IMR-90 (cell line): ENCODE measurements at regions not wholly inside any gene's neighbourhood (a gene's known extent, or its start where the extent isn't known, plus 50 kb on each side); places are given as distances from the start of the nearest gene placed in this dataset.

Experiments used
- ATAC-seq: fragments of 200-7000 bp; cut with Tn5 transposase; 2 replicates; pipeline ENCODE4 v1.9.1; 2020; ENCODE audit warnings: low read depth, mild to moderate bottlenecking, moderate library complexity
- BruUV-seq: library from RNA; stranded (reverse); fragments of 400-500 nt; replicated peaks from 2 replicates; lab custom pipeline; 2021; lab: Mats Ljungman, UMichigan
- CTCF ChIA-PET: fragments of 300-600 bp; formaldehyde crosslinking; extraction: SDS; loops from one replicate; lab custom pipeline; 2021; ENCODE audit warnings: antibody characterized with exemption; lab: Yijun Ruan, JAX
- POLR2A ChIA-PET: fragments of 300-600 bp; sonication (Branson Sonifier 250); formaldehyde crosslinking; loops from one replicate; lab custom pipeline; 2022; ENCODE audit warnings: antibody characterized with exemption; ENCODE audit not compliant: unreplicated experiment; lab: Charles Lee
- DNase-seq: peaks from one replicate; pipeline ENCODE4 v3.0.0; 2013
- H2AFZ ChIP-seq: replicated peaks from 2 replicates; pipeline ENCODE3; 2013; ENCODE audit warnings: low read length, mild to moderate bottlenecking; ENCODE audit not compliant: poor library complexity
- H2AK5ac ChIP-seq: 2 replicates; pipeline ENCODE4 v1.6.1; 2013; ENCODE audit warnings: low read depth, low read length, inconsistent platforms
- H2AK9ac ChIP-seq: replicated peaks from 2 replicates; pipeline ENCODE3; 2013; ENCODE audit warnings: mild to moderate bottlenecking, low read depth, low read length, moderate library complexity; ENCODE audit not compliant: poor library complexity
- H2BK120ac ChIP-seq: 2 replicates; pipeline ENCODE4 v1.6.1; 2013; ENCODE audit warnings: low read depth, low read length, inconsistent platforms
- H2BK15ac ChIP-seq: 3 replicates; pipeline ENCODE4 v1.6.1; 2013; ENCODE audit warnings: low read depth, low read length, inconsistent platforms
- H2BK20ac ChIP-seq: 2 replicates; pipeline ENCODE4 v1.6.1; 2013; ENCODE audit warnings: low read depth, mild to moderate bottlenecking, inconsistent platforms, low read length, moderate library complexity
- H2BK5ac ChIP-seq: 2 replicates; pipeline ENCODE4 v1.6.1; 2013; ENCODE audit warnings: mild to moderate bottlenecking, low read depth, low read length, inconsistent platforms; ENCODE audit not compliant: poor library complexity, severe bottlenecking
- H3K14ac ChIP-seq: replicated peaks from 2 replicates; pipeline ENCODE4 v1.6.1; 2013; ENCODE audit warnings: low read depth, low read length, inconsistent platforms
- H3K18ac ChIP-seq: 2 replicates; pipeline ENCODE4 v1.6.1; 2013; ENCODE audit warnings: low read depth, low read length, control low read depth
- H3K23ac ChIP-seq: 2 replicates; pipeline ENCODE4 v1.6.1; 2013; ENCODE audit warnings: low read depth, low read length, inconsistent platforms
- H3K27ac ChIP-seq: 2 replicates; pipeline ENCODE4 v1.5.1; 2013; ENCODE audit warnings: mild to moderate bottlenecking, control low read depth, low read length; ENCODE audit not compliant: insufficient read depth
- H3K27me3 ChIP-seq: 2 replicates; pipeline ENCODE4 v1.6.1; 2013; ENCODE audit warnings: low read length; ENCODE audit not compliant: control insufficient read depth, insufficient read depth
- H3K36me3 ChIP-seq: 2 replicates; pipeline ENCODE4 v1.6.1; 2013; ENCODE audit warnings: low read length, mixed read lengths; ENCODE audit not compliant: control insufficient read depth, insufficient read depth
- H3K4ac ChIP-seq: 2 replicates; pipeline ENCODE4 v1.6.1; 2013; ENCODE audit warnings: low read depth, low read length, inconsistent platforms
- H3K4me1 ChIP-seq: 2 replicates; pipeline ENCODE4 v1.6.1; 2013; ENCODE audit warnings: low read length, mixed read lengths; ENCODE audit not compliant: control insufficient read depth, insufficient read depth
- H3K4me2 ChIP-seq: 2 replicates; pipeline ENCODE4 v1.6.1; 2013; ENCODE audit warnings: low read depth, mild to moderate bottlenecking, control low read depth, low read length, moderate library complexity
- H3K4me3 ChIP-seq: 2 replicates; pipeline ENCODE4 v1.5.1; 2013; ENCODE audit warnings: low read depth, mild to moderate bottlenecking, control low read depth, low read length, moderate library complexity; ENCODE audit not compliant: insufficient read depth
- H3K56ac ChIP-seq: 2 replicates; pipeline ENCODE4 v1.6.1; 2013; ENCODE audit warnings: low read length, inconsistent platforms; ENCODE audit not compliant: insufficient read depth; ENCODE audit errors: extremely low read depth
- H3K79me1 ChIP-seq, 2 experiments: 2 replicates each; pipeline ENCODE4 v1.6.1; 2013; ENCODE audit warnings: low read length in 2 of 2, inconsistent platforms in 1 of 2, low read depth in 1 of 2
- H3K9ac ChIP-seq: 2 replicates; pipeline ENCODE4 v1.6.1; 2013; ENCODE audit warnings: low read depth, low read length, control low read depth
- H3K9me1 ChIP-seq: 2 replicates; pipeline ENCODE4 v1.6.1; 2013; ENCODE audit warnings: low read length, inconsistent platforms; ENCODE audit not compliant: insufficient read depth
- H3K9me3 ChIP-seq: 2 replicates; pipeline ENCODE4 v1.6.1; 2013; ENCODE audit warnings: low read length; ENCODE audit not compliant: control insufficient read depth, insufficient read depth
- H4K20me1 ChIP-seq: 2 replicates; pipeline ENCODE4 v1.6.1; 2013; ENCODE audit warnings: low read length, inconsistent platforms; ENCODE audit not compliant: insufficient read depth
- H4K5ac ChIP-seq: 2 replicates; pipeline ENCODE4 v1.6.1; 2013; ENCODE audit warnings: mild to moderate bottlenecking, low read depth, low read length, control low read depth
- H4K8ac ChIP-seq, 2 experiments: 2 replicates each; pipeline ENCODE4 v1.6.1; 2013; ENCODE audit warnings: low read depth in 2 of 2, low read length in 2 of 2, control low read depth in 1 of 2, inconsistent platforms in 1 of 2
- H4K91ac ChIP-seq: 2 replicates; pipeline ENCODE4 v1.6.1; 2013; ENCODE audit warnings: low read depth, low read length, inconsistent platforms; ENCODE audit not compliant: insufficient read depth
- BHLHE40 ChIP-seq: fragments of 150-350 bp; IDR thresholded peaks from 2 replicates; pipeline ENCODE4 v1.6.1; 2016; ENCODE audit warnings: mild to moderate bottlenecking, low read depth, low read length
- SMC3 ChIP-seq: fragments of 150-350 bp; IDR thresholded peaks from 2 replicates; pipeline ENCODE4 v1.6.1; 2016; ENCODE audit warnings: low read depth, mild to moderate bottlenecking, antibody characterized with exemption, low read length, moderate library complexity
- WGBS, 2 experiments: methylation state at CpG; one replicate each; pipeline versions ENCODE4 v1.1.5 to v1.1.7; 2013; ENCODE audit warnings: missing lambda C conversion rate in 2 of 2; ENCODE audit not compliant: insufficient read length in 1 of 2; ENCODE audit errors: extremely low coverage in 2 of 2; 5-methylcytosine and 5-hydroxymethylcytosine counted together
- dilution Hi-C: fragments of 300-500 bp; cut with HindIII; formaldehyde crosslinking; loops from one replicate; pipeline ENCODE4 v1.14.3; 2018; ENCODE audit warnings: low sequenced_read_pairs; ENCODE audit not compliant: unreplicated experiment
- in situ Hi-C: fragments of 300-500 bp; cut with MboI; formaldehyde crosslinking; loops from 3 replicates; pipeline ENCODE4 v1.14.3; 2019; ENCODE audit warnings: low sequenced_read_pairs, inconsistent platforms, mixed read lengths
- intact Hi-C: fragments of 100-400 bp; cut with micrococcal nuclease; formaldehyde crosslinking; loops from 2 replicates; pipeline ENCODE4 v1.10.0; 2022
- TF ChIP-seq, protein P1 (sequence below): conservative IDR thresholded peaks from 2 replicates; pipeline ENCODE4 v1.5.1; 2012; ENCODE audit warnings: mild to moderate bottlenecking, low read depth, low read length, improper control_type of control experiment
- TF ChIP-seq, protein P2 (sequence below): fragments of 150-350 bp; IDR thresholded peaks from 2 replicates; pipeline ENCODE4 v1.6.1; 2017; ENCODE audit warnings: mild to moderate bottlenecking, antibody characterized with exemption, low read length, low read depth

DNA sequence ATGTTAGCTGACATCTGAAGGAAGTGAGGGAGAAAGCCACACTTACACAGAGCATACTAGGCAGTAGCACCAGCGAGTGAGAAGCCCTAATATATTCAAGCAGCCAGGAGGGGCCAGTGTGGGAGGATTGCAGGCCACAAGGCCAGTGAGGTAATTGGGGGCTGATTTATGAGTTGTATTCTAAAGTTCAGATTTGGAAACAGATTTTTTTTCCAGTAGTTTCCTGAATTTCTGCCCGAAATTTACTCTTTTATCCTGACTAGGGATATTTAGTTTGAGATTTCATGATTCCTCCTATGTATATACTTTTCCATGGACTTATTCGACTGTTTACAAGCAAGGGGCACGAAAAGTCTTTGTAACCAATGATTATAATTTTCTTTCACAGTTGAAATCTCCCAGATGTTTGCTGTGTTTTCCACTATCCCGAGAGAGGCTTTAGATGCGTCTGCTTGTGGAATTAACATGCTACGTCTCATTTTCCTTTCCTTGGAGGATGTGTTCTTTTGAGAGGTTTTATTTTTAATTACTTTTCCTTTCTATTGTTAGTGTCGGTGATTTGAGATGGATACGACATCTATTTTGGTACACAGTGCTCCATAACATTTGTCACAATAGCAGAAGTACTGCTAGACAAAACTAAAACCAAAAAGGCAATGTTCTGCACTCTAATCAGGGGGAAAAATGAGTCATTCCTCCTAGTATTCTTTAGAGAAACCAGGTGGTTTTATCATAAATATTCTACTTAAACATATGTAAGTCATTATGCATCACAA, 356.3 kb upstream of the HSF2 start:
- no peak overlapping the region for H3K9ac ChIP-seq
- no peak overlapping the region for H2BK15ac ChIP-seq
- no peak overlapping the region for H3K18ac ChIP-seq
- H4K20me1 ChIP-seq, result no peaks in the 10 kb centered on the region
- H2BK5ac ChIP-seq, result no peak overlapping the region
- no peak overlapping the region for H3K14ac ChIP-seq
- no peak overlapping the region for H3K23ac ChIP-seq
- no peaks in the 10 kb centered on the region for H3K27me3 ChIP-seq
- no TSS peak for BruUV-seq
- ChIA-PET POLR2A (no interaction called here), CTCF (no interaction called here)
- H3K4me1 ChIP-seq, result peaks cover 3% of the 10 kb centered on the region; the same call in 1 of the 2 replicates
- WGBS, 2 experiments, result no CpG with 5 or more reads among the region's 9 CpGs
- no peaks in the 10 kb centered on the region for H3K79me1 ChIP-seq
- no peaks in the 10 kb centered on the region for H3K9me3 ChIP-seq
- no peak overlapping the region for H2AK5ac ChIP-seq
- no peak overlapping the region for H2AK9ac ChIP-seq
- ATAC-seq (peak; percentile 46; the same call in 1 of the 2 replicates), DNase-seq (peak; percentile 36)
- H3K56ac ChIP-seq, result no peak overlapping the region
- no peaks in the 10 kb centered on the region for H3K36me3 ChIP-seq
- TF ChIP-seq, protein P1, sequence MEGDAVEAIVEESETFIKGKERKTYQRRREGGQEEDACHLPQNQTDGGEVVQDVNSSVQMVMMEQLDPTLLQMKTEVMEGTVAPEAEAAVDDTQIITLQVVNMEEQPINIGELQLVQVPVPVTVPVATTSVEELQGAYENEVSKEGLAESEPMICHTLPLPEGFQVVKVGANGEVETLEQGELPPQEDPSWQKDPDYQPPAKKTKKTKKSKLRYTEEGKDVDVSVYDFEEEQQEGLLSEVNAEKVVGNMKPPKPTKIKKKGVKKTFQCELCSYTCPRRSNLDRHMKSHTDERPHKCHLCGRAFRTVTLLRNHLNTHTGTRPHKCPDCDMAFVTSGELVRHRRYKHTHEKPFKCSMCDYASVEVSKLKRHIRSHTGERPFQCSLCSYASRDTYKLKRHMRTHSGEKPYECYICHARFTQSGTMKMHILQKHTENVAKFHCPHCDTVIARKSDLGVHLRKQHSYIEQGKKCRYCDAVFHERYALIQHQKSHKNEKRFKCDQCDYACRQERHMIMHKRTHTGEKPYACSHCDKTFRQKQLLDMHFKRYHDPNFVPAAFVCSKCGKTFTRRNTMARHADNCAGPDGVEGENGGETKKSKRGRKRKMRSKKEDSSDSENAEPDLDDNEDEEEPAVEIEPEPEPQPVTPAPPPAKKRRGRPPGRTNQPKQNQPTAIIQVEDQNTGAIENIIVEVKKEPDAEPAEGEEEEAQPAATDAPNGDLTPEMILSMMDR, result no peak
- TF ChIP-seq BHLHE40 (no peak), SMC3 (no peak)
- TF ChIP-seq, protein P2, sequence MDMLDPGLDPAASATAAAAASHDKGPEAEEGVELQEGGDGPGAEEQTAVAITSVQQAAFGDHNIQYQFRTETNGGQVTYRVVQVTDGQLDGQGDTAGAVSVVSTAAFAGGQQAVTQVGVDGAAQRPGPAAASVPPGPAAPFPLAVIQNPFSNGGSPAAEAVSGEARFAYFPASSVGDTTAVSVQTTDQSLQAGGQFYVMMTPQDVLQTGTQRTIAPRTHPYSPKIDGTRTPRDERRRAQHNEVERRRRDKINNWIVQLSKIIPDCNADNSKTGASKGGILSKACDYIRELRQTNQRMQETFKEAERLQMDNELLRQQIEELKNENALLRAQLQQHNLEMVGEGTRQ, result no peak
- H2BK120ac ChIP-seq, result no peak overlapping the region
- H2AFZ ChIP-seq, result no peak overlapping the region
- dilution Hi-C loops (no loop called here), intact Hi-C loops (no loop called here), in situ Hi-C loops (loop anchor here (5.0 to 10.0 kb wide), 2 partner anchors 142 to 616 kb away; no protein-coding TSS in a partner anchor)
- H4K5ac ChIP-seq, result no peak overlapping the region
- H3K4me2 ChIP-seq, result no peak overlapping the region
- H3K4ac ChIP-seq, result no peak overlapping the region
- no peak overlapping the region for H2BK20ac ChIP-seq
- H4K91ac ChIP-seq, result no peak overlapping the region
- no peak overlapping the region for H3K27ac ChIP-seq
- H3K9me1 ChIP-seq, result no peaks in the 10 kb centered on the region; the same call in 1 of the 2 replicates
- no peak overlapping the region for H3K4me3 ChIP-seq
- no peak overlapping the region for H4K8ac ChIP-seq
